Peyer's patch (tissue), 4 donors: ENCODE measurements at regions not wholly inside any gene's neighbourhood (a gene's known extent, or its start where the extent isn't known, plus 50 kb on each side); places are given as distances from the start of the nearest gene placed in this dataset.

Source experiments
- DNase-seq, 3 donors: peaks; one replicate each; pipeline ENCODE4 v3.0.0-alpha.2; 2017 to 2019
- H3K27ac ChIP-seq, 4 donors: fragments of 200-600 bp; sonication (generic); one replicate each; pipeline ENCODE4 v1.5.1; 2016 to 2019
- H3K27me3 ChIP-seq, 2 donors: fragments of 200-600 bp; sonication (generic); one replicate each; pipeline ENCODE4 v1.5.1; 2019
- H3K36me3 ChIP-seq, 3 donors: fragments of 200-600 bp; sonication (generic); one replicate each; pipeline ENCODE4 v1.5.1; 2016 to 2019
- H3K4me1 ChIP-seq, 4 donors: fragments of 200-600 bp; sonication (generic); one replicate each; pipeline ENCODE4 v1.5.1; 2016 to 2019
- H3K4me3 ChIP-seq, 4 donors: fragments of 200-600 bp; sonication (generic); 1 replicate in 3 of 4; 2 replicates in 1 of 4; pipeline ENCODE4 v1.5.1; 2016 to 2019; ENCODE audit warnings: mild to moderate bottlenecking in 1 of 4
- H3K9me3 ChIP-seq, 4 donors: fragments of 200-600 bp; sonication (generic); one replicate each; pipeline ENCODE4 v1.5.1; 2016 to 2019; ENCODE audit warnings: mild to moderate bottlenecking in 1 of 4
- POLR2A ChIP-seq, 2 donors: fragments of 450-650 bp; IDR thresholded peaks; one replicate each; pipeline ENCODE4 v1.5.1; 2017; ENCODE audit warnings: antibody characterized with exemption in 2 of 2, mild to moderate bottlenecking in 2 of 2, moderate library complexity in 2 of 2
- TF ChIP-seq, protein P1 (sequence below), 6 experiments: fragments of 450-650 bp in 4 of 6; fragments of 200-600 bp in 2 of 6; sonication (generic) in 1 of 6; IDR thresholded peaks; one replicate each; pipeline ENCODE4 v1.5.1; 2017 to 2019; ENCODE audit warnings: antibody characterized with exemption in 6 of 6, mild to moderate bottlenecking in 3 of 6, moderate library complexity in 1 of 6

DNA sequence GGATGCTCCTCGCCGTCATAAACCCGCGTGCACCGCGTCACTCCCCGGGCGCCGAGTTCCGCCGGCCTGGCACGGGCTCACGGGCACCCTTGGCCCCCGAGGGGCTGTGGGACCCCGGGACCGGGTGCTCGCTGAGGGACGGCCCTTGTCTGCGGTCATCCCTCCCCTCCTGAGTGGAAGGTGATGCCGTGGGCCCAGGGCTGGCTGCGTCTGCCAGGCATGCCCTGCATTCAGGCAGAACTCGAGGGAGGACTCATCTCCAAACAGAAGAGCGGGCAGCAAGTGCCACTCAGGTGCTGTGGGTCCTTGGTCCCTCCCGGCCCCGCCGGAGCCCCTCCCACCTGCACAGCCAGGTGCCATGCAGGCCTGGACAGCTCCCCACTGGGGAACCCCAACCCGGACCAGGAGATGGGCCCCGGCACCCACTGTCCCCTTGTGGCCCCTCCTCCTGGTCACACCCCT is 61.3 kb downstream of the UNCX start:
- no peaks in the 10 kb centered on the region for H3K9me3 ChIP-seq
- peaks cover 0 to 7% of the 10 kb centered on the region in 2 donors for H3K27me3 ChIP-seq
- no peak overlapping the region for H3K27ac ChIP-seq
- H3K36me3 ChIP-seq, result no peaks in the 10 kb centered on the region
- peaks cover 0 to 7% (median 0%) of the 10 kb centered on the region in 4 donors for H3K4me1 ChIP-seq
- no peak for DNase-seq
- TF ChIP-seq POLR2A (IDR thresholded peaks at IDR 0.05), result no peak
- TF ChIP-seq, protein P1, sequence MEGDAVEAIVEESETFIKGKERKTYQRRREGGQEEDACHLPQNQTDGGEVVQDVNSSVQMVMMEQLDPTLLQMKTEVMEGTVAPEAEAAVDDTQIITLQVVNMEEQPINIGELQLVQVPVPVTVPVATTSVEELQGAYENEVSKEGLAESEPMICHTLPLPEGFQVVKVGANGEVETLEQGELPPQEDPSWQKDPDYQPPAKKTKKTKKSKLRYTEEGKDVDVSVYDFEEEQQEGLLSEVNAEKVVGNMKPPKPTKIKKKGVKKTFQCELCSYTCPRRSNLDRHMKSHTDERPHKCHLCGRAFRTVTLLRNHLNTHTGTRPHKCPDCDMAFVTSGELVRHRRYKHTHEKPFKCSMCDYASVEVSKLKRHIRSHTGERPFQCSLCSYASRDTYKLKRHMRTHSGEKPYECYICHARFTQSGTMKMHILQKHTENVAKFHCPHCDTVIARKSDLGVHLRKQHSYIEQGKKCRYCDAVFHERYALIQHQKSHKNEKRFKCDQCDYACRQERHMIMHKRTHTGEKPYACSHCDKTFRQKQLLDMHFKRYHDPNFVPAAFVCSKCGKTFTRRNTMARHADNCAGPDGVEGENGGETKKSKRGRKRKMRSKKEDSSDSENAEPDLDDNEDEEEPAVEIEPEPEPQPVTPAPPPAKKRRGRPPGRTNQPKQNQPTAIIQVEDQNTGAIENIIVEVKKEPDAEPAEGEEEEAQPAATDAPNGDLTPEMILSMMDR (IDR thresholded peaks at IDR 0.05), result no peak
- no peak overlapping the region for H3K4me3 ChIP-seq

DNA sequence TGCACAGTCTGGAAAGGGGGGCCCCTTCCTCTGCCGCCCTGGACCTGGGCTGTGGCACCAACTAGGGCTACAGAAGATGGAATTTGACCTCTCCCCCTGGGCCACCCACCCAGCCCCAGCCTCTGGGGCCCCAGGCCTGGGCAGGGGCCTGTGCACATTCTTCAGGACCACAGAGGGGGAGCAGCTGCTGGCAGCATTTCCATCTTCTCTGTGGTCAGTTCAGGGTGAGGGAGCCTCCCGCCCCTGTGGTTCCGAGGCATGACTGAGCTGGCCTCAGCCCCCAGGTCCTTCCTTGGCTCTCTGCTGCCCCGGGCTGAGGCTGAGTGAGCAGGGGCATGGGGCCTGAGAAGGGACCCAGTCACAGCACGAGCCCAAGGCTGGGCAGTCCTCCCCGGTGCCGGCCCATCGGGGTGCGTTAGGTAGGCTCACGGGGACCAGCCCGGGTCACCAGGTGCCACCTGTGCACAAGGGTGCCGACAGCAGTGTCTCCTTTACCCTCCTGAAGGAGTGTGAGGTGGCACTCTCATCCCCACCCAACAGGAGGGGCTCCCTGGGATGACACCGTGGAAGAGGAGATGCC is 63.2 kb downstream of the UNCX start:
- Histone ChIP-seq H3K4me3 (no peak overlapping the region), H3K9me3 (no peaks in the 10 kb centered on the region), H3K36me3 (no peaks in the 10 kb centered on the region), H3K27ac (no peak overlapping the region), H3K27me3 (peaks cover 0 to 7% of the 10 kb centered on the region in 2 donors), H3K4me1 (peaks cover 0 to 1% (median 0%) of the 10 kb centered on the region in 4 donors)
- no peak for DNase-seq
- no peak for TF ChIP-seq POLR2A (IDR thresholded peaks at IDR 0.05)
- TF ChIP-seq, protein P1 (IDR thresholded peaks at IDR 0.05), result no peak

DNA sequence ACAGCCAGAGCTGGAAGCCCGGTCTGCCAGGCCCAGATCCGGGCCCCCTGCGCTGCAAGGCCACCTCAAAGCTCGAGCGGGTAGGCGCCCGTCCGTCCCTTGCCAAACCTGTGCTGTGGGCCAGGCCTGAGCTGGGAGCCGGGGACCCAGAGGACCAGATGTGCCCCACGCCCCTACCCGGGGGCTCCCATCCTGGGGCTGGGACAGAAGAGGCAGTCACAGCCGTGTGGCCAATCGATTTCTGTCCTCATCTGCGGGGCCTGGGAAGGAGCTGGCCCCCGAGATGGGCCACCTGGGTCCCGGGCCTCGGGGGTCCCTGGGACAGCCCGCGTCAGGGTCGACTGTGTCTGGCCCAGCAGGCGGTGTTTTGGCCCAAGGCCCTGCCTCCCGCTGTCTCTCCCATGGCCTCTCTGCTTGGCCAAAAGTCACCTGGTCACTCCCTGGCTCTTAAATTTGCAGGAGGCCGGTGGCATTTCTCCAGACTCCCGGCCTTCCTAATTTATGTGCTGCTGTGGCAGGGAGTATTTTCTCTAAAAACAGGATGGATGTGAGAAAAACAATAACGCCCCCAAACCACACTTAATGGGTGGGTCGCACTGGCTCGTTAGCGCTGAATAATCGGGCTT is 63.8 kb downstream of the UNCX start:
- DNase-seq, result no peak
- no peaks in the 10 kb centered on the region for H3K9me3 ChIP-seq
- no peaks in the 10 kb centered on the region for H3K36me3 ChIP-seq
- no peak overlapping the region for H3K4me3 ChIP-seq
- H3K27ac ChIP-seq, result no peak overlapping the region
- peaks cover 0 to 7% of the 10 kb centered on the region in 2 donors for H3K27me3 ChIP-seq
- H3K4me1 ChIP-seq, result no peaks in the 10 kb centered on the region
- TF ChIP-seq, protein P1 (IDR thresholded peaks at IDR 0.05), result no peak
- no peak for TF ChIP-seq POLR2A (IDR thresholded peaks at IDR 0.05)

DNA sequence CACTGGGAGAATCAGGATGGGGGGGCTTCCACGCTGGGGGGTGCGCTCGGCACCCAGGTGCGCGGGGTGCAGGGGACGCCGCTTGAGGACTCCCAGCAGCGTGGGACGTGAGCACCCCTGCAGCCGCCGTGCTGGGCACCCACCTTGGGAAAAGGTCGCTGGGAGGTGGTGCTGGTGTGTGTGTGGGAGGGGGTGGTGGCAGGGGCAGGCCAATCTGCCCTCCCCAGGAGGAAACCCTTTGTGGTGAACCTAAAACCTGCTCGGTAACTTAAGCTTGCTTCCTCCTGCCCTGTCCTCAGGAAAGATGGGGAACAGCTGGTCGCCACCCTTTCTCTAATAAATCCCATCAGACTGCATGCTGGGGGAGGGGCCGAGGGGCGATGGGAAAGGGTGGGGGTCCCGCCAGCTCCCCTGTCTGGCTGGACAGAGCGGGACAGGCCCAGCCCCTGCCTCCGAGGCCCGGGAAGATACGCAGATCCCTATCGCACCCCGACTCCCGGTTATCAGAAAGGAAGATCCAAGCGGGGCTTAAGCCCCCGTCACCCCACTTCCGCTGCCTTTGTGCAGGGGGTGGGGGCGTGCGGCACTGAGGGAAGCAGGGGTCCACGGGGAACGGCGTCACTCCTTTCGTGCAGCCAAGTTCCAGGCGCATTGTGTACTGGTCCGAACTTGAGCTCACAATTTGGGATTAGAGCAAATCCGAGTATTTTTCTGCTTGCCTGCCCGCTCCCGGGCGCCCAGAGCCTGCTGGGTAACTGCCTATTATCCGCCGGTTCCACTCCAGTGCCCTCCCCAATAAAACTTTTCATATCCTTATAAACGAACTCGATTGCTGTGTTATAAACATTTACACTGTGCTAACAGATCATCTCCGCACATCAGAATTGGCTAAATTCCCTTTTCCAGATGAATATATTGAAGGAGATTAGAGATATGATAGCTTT is 64.6 kb downstream of the UNCX start:
- Histone ChIP-seq H3K27me3 (peaks cover 0 to 7% of the 10 kb centered on the region in 2 donors), H3K9me3 (no peaks in the 10 kb centered on the region), H3K36me3 (no peaks in the 10 kb centered on the region), H3K4me1 (no peaks in the 10 kb centered on the region), H3K4me3 (no peak overlapping the region), H3K27ac (no peak overlapping the region)
- TF ChIP-seq POLR2A (IDR thresholded peaks at IDR 0.05), result no peak
- TF ChIP-seq, protein P1 (IDR thresholded peaks at IDR 0.05), result no peak
- DNase-seq, result no peak

DNA sequence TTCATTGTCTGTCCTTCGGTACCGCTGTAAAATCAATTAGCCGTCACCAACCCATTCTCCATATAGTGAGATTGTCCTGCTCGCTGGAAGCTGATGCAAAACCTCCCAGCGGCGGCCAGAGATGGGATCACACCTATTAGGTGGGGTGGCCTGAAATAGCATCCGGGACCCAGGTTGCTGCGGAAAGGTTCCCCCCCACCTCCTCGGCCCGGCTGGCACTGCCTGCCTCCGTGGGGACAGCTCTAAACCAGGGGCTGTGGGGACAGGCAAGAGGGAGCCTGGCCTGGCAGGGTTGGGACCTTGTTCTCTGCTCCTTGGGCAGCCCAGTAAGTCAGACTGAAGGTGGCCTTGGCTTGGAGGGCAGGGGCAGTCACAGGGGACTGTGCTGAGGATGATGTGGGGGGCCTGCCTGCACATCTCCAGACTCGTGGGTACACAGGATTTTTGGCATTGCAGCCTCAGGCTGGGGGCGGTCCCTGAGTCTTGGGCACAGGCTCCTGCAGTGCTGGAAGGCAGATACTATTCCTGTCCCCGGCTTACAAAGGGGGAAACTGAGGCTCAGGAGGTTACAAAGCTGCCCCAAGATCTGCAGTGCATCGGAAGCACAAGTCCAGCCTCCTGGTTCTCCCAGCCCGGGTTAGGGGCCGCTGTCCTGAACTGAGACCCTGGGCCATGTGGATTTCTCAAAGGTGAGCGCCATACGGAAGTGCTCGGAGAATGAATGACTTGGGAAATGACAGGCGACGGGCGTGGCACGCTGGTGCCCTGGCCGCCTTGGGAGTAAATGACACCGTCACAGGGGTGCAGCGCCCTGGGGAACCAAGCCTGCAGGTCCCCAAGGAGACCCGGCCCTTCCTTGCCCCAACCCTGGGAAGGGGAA is 65.6 kb downstream of the UNCX start:
- H3K27ac ChIP-seq, result no peak overlapping the region
- no peaks in the 10 kb centered on the region for H3K9me3 ChIP-seq
- no peak overlapping the region for H3K4me3 ChIP-seq
- H3K36me3 ChIP-seq, result no peaks in the 10 kb centered on the region
- TF ChIP-seq, protein P1 (IDR thresholded peaks at IDR 0.05), result no peak
- DNase-seq, result no peak
- H3K4me1 ChIP-seq, result no peaks in the 10 kb centered on the region
- H3K27me3 ChIP-seq, result peaks cover 0 to 7% of the 10 kb centered on the region in 2 donors
